ENCODE measurements at regions not wholly inside any gene's neighbourhood (a gene's known extent, or its start where the extent isn't known, plus 50 kb on each side); places are given as distances from the start of the nearest gene placed in this dataset.

GRCh38 chr4:19478791-19479190 is 772.9 kb upstream of the SLIT2 start:
- TF ChIP-seq POLR2AphosphoS5 (IDR thresholded peaks at IDR 0.05; ENCODE audit: low read depth, low read length) (no peak), FOXP2 (optimal IDR thresholded peaks at IDR 0.05; ENCODE audit: borderline replicate concordance, extremely low read depth, extremely low read length, insufficient read depth) (no peak), SIN3A (IDR thresholded peaks at IDR 0.05; ENCODE audit: borderline replicate concordance, insufficient read depth, low read length) (no peak), TAF1 (IDR thresholded peaks at IDR 0.05; ENCODE audit: borderline replicate concordance, insufficient read depth, low read length) (no peak)

Data from PFSK-1 (cell line).